Testis (tissue), 2 donors: ENCODE measurements at regions not wholly inside any gene's neighbourhood (a gene's known extent, or its start where the extent isn't known, plus 50 kb on each side); places are given as distances from the start of the nearest gene placed in this dataset.
"Not testable (repeated sequence)": the region's sequence is repeated elsewhere in the genome, so short reads cannot be mapped to it uniquely, and the experiment has no call there.

Experiments used
- DNase-seq: peaks from one replicate; pipeline ENCODE4 v3.0.0-alpha.2; 2019
- H3K27ac ChIP-seq, 2 donors: fragments of 200-600 bp; sonication (generic); one replicate each; pipeline ENCODE4 v1.5.1; 2019
- H3K27me3 ChIP-seq: fragments of 200-600 bp; sonication (generic); one replicate; pipeline ENCODE4 v1.5.1; 2019
- H3K36me3 ChIP-seq: fragments of 200-600 bp; sonication (generic); one replicate; pipeline ENCODE4 v1.5.1; 2017; ENCODE audit warnings: low read depth; ENCODE audit errors: missing control alignments
- H3K4me1 ChIP-seq: fragments of 200-600 bp; sonication (generic); one replicate; pipeline ENCODE4 v1.5.1; 2019
- H3K4me3 ChIP-seq, 2 donors: fragments of 200-600 bp; sonication (generic); one replicate each; pipeline ENCODE4 v1.5.1; 2017 to 2019
- H3K9me3 ChIP-seq: fragments of 200-600 bp; sonication (generic); one replicate; pipeline ENCODE4 v1.5.1; 2017
- POLR2A ChIP-seq: fragments of 450-650 bp; IDR thresholded peaks from one replicate; pipeline ENCODE4 v1.6.1; 2017; ENCODE audit warnings: antibody characterized with exemption, mild to moderate bottlenecking, moderate library complexity
- WGBS, 2 donors: methylation state at CpG; one replicate each; pipeline ENCODE4 v1.1.5; 2018; 5-methylcytosine and 5-hydroxymethylcytosine counted together
- intact Hi-C: fragments of 100-400 bp; cut with DNase I; formaldehyde crosslinking; loops from one replicate; pipeline ENCODE4 v1.15.1; 2023; ENCODE audit warnings: low total_unique reads
- TF ChIP-seq, protein P1 (sequence below), 3 experiments: fragments of 450-650 bp in 2 of 3; fragments of 200-600 bp in 1 of 3; sonication (generic) in 1 of 3; IDR thresholded peaks; one replicate each; pipeline ENCODE4 v1.5.1; 2016 to 2019; ENCODE audit warnings: antibody characterized with exemption in 3 of 3, mild to moderate bottlenecking in 2 of 3, moderate library complexity in 1 of 3

DNA sequence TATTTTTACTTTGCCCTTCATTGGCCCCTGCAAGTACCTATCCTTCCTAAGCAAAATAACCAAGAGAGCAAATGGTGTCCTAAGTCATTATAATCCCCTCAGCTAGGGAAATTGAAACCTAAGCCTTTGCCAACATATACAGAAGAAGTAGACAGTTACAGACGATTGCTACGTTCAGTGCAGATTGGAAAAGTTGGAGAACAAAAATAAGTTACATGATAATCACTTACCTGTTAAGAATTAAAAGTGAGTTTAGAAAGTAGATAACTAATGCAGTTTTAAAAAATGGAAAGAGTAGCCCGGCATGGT lies 244.8 kb downstream of the MPDZ start:
- no peak overlapping the region for H3K4me3 ChIP-seq
- DNase-seq: no peak
- H3K27ac ChIP-seq: no peak overlapping the region

DNA sequence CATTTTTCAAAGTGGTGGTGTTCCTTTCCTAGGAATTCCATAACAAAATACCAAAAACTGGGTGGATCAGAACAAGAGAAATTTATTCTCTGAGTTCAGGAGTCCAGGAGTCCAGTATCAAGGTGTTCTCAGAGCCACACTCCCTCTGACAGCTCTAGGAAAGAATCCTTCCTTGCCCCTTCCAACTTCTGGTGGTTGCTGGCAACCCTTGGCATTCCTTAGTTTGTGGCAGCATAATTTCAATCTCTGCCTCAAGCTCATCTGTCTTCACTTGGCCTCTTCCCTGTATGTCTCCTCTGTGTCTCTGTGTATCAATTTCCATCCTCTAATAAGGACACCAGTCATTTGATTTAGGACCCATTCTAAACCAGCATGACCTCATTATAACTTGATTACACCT lies 243.7 kb downstream of the MPDZ start:
- no peaks in the 10 kb centered on the region for H3K4me1 ChIP-seq
- no peaks in the 10 kb centered on the region for H3K27me3 ChIP-seq
- no peaks in the 10 kb centered on the region for H3K9me3 ChIP-seq
- no peak overlapping the region for H3K4me3 ChIP-seq
- no peak for DNase-seq
- no peaks in the 10 kb centered on the region for H3K36me3 ChIP-seq
- TF ChIP-seq, protein P1, sequence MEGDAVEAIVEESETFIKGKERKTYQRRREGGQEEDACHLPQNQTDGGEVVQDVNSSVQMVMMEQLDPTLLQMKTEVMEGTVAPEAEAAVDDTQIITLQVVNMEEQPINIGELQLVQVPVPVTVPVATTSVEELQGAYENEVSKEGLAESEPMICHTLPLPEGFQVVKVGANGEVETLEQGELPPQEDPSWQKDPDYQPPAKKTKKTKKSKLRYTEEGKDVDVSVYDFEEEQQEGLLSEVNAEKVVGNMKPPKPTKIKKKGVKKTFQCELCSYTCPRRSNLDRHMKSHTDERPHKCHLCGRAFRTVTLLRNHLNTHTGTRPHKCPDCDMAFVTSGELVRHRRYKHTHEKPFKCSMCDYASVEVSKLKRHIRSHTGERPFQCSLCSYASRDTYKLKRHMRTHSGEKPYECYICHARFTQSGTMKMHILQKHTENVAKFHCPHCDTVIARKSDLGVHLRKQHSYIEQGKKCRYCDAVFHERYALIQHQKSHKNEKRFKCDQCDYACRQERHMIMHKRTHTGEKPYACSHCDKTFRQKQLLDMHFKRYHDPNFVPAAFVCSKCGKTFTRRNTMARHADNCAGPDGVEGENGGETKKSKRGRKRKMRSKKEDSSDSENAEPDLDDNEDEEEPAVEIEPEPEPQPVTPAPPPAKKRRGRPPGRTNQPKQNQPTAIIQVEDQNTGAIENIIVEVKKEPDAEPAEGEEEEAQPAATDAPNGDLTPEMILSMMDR (IDR thresholded peaks at IDR 0.05): no peak
- no peak for TF ChIP-seq POLR2A
- intact Hi-C loops: no loop called here
- no peak overlapping the region for H3K27ac ChIP-seq

More for the DNA sequence above, 244.8 kb downstream of the MPDZ start:
- WGBS, 2 donors: 37 to 39% methylated on average over 3 of the region's 3 CpGs
- TF ChIP-seq, protein P1 (IDR thresholded peaks at IDR 0.05): no peak
- TF ChIP-seq POLR2A: no peak
- no peaks in the 10 kb centered on the region for H3K27me3 ChIP-seq
- H3K9me3 ChIP-seq: no peaks in the 10 kb centered on the region
- no peaks in the 10 kb centered on the region for H3K36me3 ChIP-seq
- intact Hi-C loops: no loop called here
- no peaks in the 10 kb centered on the region for H3K4me1 ChIP-seq

DNA sequence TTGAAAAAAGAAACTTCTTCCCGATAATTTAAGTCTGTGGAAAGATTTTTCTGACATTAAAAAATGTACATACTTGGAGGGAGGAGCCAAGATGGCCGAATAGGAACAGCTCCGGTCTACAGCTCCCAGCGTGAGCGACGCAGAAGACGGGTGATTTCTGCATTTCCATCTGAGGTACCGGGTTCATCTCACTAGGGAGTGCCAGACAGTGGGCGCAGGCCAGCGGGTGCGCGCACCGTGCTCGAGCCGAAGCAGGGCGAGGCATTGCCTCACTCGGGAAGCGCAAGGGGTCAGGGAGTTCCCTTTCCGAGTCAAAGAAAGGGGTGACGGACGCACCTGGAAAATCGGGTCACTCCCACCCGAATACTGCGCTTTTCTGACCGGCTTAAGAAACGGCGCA lies 241.7 kb downstream of the MPDZ start:
- H3K9me3 ChIP-seq, H3K36me3 ChIP-seq, DNase-seq, intact Hi-C loops, H3K27ac ChIP-seq, H3K4me3 ChIP-seq, H3K27me3 ChIP-seq, H3K4me1 ChIP-seq: not testable (repeated sequence)
- WGBS, 2 donors: 90 to 91% methylated on average over 25 to 26 of the region's 27 CpGs

DNA sequence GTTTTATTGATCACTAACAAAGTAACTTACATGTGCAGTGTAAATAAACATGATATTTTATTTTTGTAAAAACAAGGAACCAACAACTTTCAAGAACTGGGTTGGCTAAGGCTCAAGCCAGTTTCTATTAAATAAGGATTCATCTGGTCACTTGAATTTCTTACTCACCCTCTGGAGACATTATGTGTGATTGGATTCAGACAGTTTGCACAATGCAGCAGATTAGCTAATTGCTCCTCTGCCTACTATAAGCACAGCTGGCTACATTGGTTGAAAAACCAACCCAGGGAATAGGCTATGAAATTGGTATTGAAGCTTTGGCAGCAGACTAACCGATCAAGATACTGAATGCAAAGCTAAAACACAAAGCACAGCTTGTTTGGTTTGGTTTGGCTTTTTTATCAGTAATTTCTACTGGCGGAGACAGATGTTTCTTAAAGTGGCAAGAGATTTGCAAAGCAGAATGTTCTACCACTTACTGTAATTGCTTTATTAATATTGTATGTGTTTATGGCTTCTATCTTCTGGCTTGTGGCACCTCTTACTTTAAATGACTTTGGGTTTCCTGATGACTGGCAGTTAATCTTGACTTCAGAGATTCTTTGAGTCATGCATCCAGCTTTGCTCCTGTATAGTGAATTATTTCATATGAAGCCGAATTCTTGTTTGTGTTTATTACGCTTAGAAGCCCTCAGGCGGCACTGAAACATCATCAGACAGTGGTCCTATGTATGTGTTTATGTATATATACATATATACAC lies 231.5 kb downstream of the MPDZ start:
- intact Hi-C loops: no loop called here

DNA sequence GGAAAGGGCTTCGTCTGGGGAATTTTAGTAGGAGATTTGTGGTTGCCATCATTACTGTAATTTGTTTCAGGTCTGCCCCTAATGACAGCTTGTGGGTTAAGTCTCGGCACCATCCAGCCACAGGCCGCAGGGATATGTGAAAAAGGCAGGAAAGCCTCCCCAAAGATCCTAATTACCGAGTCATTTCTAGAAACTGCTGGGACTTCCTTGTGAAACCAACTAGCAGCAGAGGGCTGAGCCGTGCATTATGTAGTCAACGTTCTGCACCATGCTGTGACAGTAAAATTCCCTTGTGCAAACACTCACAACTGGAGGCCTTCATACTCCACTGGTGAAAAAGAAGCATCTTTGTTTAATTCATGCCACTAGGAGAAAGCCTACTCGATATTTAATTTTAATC lies 230.3 kb downstream of the MPDZ start:
- H3K4me3 ChIP-seq: no peak overlapping the region
- H3K27me3 ChIP-seq: no peaks in the 10 kb centered on the region
- no peak for DNase-seq
- no peak overlapping the region for H3K27ac ChIP-seq
- no peaks in the 10 kb centered on the region for H3K9me3 ChIP-seq
- no peak for TF ChIP-seq POLR2A
- TF ChIP-seq, protein P1 (IDR thresholded peaks at IDR 0.05): no peak
- intact Hi-C loops: no loop called here
- H3K4me1 ChIP-seq: no peaks in the 10 kb centered on the region
- WGBS, 2 donors: 81 to 82% methylated on average over 7 of the region's 7 CpGs
- H3K36me3 ChIP-seq: no peaks in the 10 kb centered on the region

More for the DNA sequence above, 231.5 kb downstream of the MPDZ start:
- H3K9me3 ChIP-seq: no peaks in the 10 kb centered on the region
- H3K4me1 ChIP-seq: no peaks in the 10 kb centered on the region
- whole genome bisulfite sequencing, 2 donors: 87% methylated on average over 5 of the region's 5 CpGs
- no peak overlapping the region for H3K27ac ChIP-seq
- no peaks in the 10 kb centered on the region for H3K27me3 ChIP-seq
- no peak for DNase-seq
- no peaks in the 10 kb centered on the region for H3K36me3 ChIP-seq
- no peak overlapping the region for H3K4me3 ChIP-seq
- no peak for TF ChIP-seq POLR2A
- TF ChIP-seq, protein P1 (IDR thresholded peaks at IDR 0.05): no peak
